SU-DHL-6 (cell line): ENCODE measurements at regions not wholly inside any gene's neighbourhood (a gene's known extent, or its start where the extent isn't known, plus 50 kb on each side); places are given as distances from the start of the nearest gene placed in this dataset.

Experiments
- H2AFZ ChIP-seq: fragments of 200-600 bp; sonication (generic); 2 replicates; pipeline ENCODE4 v1.6.1; 2014; ENCODE audit warnings: low read depth, mild to moderate bottlenecking, moderate library complexity, mixed read lengths, antibody characterized with exemption, low read length; ENCODE audit not compliant: severe bottlenecking
- H3F3A ChIP-seq: fragments of 200-600 bp; shearing (Covaris generic); 2 replicates; pipeline ENCODE4 v1.6.0; 2016; ENCODE audit warnings: antibody characterized with exemption, mild to moderate bottlenecking; ENCODE audit not compliant: insufficient read depth
- H3K27ac ChIP-seq: fragments of 200-600 bp; sonication (generic); 2 replicates; pipeline ENCODE4 v1.5.1; 2016; ENCODE audit warnings: low read depth, mild to moderate bottlenecking, low read length, moderate library complexity, mixed read lengths
- H3K27me3 ChIP-seq: fragments of 200-600 bp; sonication (generic), shearing (Covaris generic); 2 replicates; pipeline ENCODE4 v1.6.0; 2014; ENCODE audit warnings: mild to moderate bottlenecking, low read length
- H3K36me3 ChIP-seq: fragments of 200-600 bp; sonication (generic); 2 replicates; pipeline ENCODE4 v1.6.1; 2014; ENCODE audit warnings: mild to moderate bottlenecking, low read length, mixed read lengths
- H3K4me2 ChIP-seq: fragments of 300-600, 200-600 bp; shearing (Covaris generic), sonication (generic); 2 replicates; pipeline ENCODE4 v1.6.0; 2014; ENCODE audit warnings: low read length, low read depth, mild to moderate bottlenecking; ENCODE audit not compliant: poor library complexity, severe bottlenecking
- H3K4me3 ChIP-seq: fragments of 200-600 bp; sonication (generic); 2 replicates; pipeline ENCODE4 v1.5.1; 2014; ENCODE audit warnings: antibody characterized with exemption, low read length, mild to moderate bottlenecking, mixed read lengths; ENCODE audit not compliant: insufficient read depth, poor library complexity, severe bottlenecking
- H3K79me2 ChIP-seq: fragments of 200-600 bp; sonication (generic); 2 replicates; pipeline ENCODE4 v1.6.1; 2014; ENCODE audit warnings: mild to moderate bottlenecking, low read length, moderate library complexity; ENCODE audit not compliant: insufficient read depth
- H3K9ac ChIP-seq: fragments of 200-600 bp; sonication (generic); 2 replicates; pipeline ENCODE4 v1.7.0; 2014; ENCODE audit warnings: mild to moderate bottlenecking, low read length
- H3K9me2 ChIP-seq: fragments of 200-600 bp; sonication (generic); replicated peaks from 2 replicates; pipeline ENCODE4 v1.6.1; 2014; ENCODE audit warnings: low read length; ENCODE audit not compliant: insufficient read depth
- H3K9me3 ChIP-seq: fragments of 200-600 bp; sonication (generic); 2 replicates; pipeline ENCODE4 v1.6.1; 2014; ENCODE audit warnings: low read length, mixed read lengths; ENCODE audit not compliant: insufficient read depth
- H4K20me1 ChIP-seq: fragments of 200-600 bp; sonication (generic); 2 replicates; pipeline ENCODE4 v1.6.1; 2014; ENCODE audit warnings: low read depth, mild to moderate bottlenecking, antibody characterized with exemption, low read length, moderate library complexity, mixed read lengths
- CTCF ChIP-seq: fragments of 200-600 bp; sonication (generic); IDR thresholded peaks from one replicate; pipeline ENCODE4 v1.5.1; 2017; ENCODE audit warnings: antibody characterized with exemption, mild to moderate bottlenecking, low read length, moderate library complexity; ENCODE audit not compliant: insufficient read depth, poor library complexity, severe bottlenecking
- EZH2phosphoT487 ChIP-seq: fragments of 200-600 bp; sonication (generic), shearing (Covaris generic); conservative IDR thresholded peaks from 2 replicates; pipeline ENCODE4 v1.6.1; 2018; ENCODE audit warnings: mild to moderate bottlenecking, antibody characterized with exemption, low read length, moderate library complexity, mixed read lengths

- Histone ChIP-seq H2AFZ (no peak overlapping the region), H3K9me3 (no peaks in the 10 kb centered on the region), H3K9me2 (no peaks in the 10 kb centered on the region), H3K9ac (no peak overlapping the region), H3K4me2 (no peak overlapping the region), H4K20me1 (no peaks in the 10 kb centered on the region), H3K36me3 (no peaks in the 10 kb centered on the region), H3K4me3 (no peak overlapping the region), H3K27me3 (no peaks in the 10 kb centered on the region), H3K27ac (no peak overlapping the region), H3F3A (no peaks in the 10 kb centered on the region), H3K79me2 (no peaks in the 10 kb centered on the region)
- TF ChIP-seq EZH2phosphoT487: no peak
- TF ChIP-seq CTCF: no peak
These were observed 196.7 kb downstream of the ZNF330 start for GRCh38 chr4:141417387-141417786.

GRCh38 chr4:141425124-141425523, 204.4 kb downstream of the ZNF330 start:
- H3K27me3 ChIP-seq: no peaks in the 10 kb centered on the region
- no peak overlapping the region for H3K9ac ChIP-seq
- TF ChIP-seq EZH2phosphoT487 (no peak), CTCF (no peak)
- H3K79me2 ChIP-seq: no peaks in the 10 kb centered on the region
- no peak overlapping the region for H3K4me2 ChIP-seq
- no peaks in the 10 kb centered on the region for H3K36me3 ChIP-seq
- H3K9me3 ChIP-seq: no peaks in the 10 kb centered on the region
- H3K27ac ChIP-seq: no peak overlapping the region
- no peaks in the 10 kb centered on the region for H4K20me1 ChIP-seq
- H2AFZ ChIP-seq: no peak overlapping the region
- H3K9me2 ChIP-seq: no peaks in the 10 kb centered on the region
- no peaks in the 10 kb centered on the region for H3F3A ChIP-seq
- no peak overlapping the region for H3K4me3 ChIP-seq

DNA sequence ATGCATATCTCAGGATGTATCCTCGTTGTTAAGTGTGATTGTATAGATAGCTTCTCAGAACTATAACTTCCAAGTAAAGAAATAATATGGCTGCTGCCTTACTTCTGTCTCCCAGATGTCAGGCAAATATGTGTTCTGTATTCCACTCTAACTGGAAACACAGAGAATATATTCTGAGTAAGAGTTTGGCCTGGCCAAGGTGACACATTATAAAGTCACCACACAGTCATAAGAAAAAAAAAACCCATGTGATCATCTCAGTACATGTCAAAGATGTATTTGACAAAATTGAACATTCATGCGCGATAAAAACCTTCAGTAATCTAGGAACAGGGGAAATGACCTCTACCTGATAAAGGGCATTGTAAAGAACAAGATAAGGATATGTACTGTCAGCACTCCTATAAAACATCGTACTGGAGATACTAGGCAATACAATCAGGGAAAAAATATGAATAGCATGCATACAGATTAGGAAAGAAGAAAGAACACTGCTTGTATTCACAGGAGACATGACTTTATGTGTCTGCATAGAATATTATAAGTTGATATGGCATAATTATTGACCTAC, 207.1 kb downstream of the ZNF330 start:
- no peaks in the 10 kb centered on the region for H3F3A ChIP-seq
- no peak overlapping the region for H3K4me2 ChIP-seq
- H3K4me3 ChIP-seq: no peak overlapping the region

More for the DNA sequence above, 207.1 kb downstream of the ZNF330 start:
- no peak for TF ChIP-seq EZH2phosphoT487
- no peak for TF ChIP-seq CTCF
- H3K27me3 ChIP-seq: no peaks in the 10 kb centered on the region
- H3K9me2 ChIP-seq: no peaks in the 10 kb centered on the region
- no peak overlapping the region for H3K27ac ChIP-seq
- H2AFZ ChIP-seq: no peak overlapping the region
- H3K79me2 ChIP-seq: no peaks in the 10 kb centered on the region
- H3K9ac ChIP-seq: no peak overlapping the region
- no peaks in the 10 kb centered on the region for H3K36me3 ChIP-seq
- no peaks in the 10 kb centered on the region for H3K9me3 ChIP-seq
- no peaks in the 10 kb centered on the region for H4K20me1 ChIP-seq
